ENCODE measurements at regions not wholly inside any gene's neighbourhood (a gene's known extent, or its start where the extent isn't known, plus 50 kb on each side); places are given as distances from the start of the nearest gene placed in this dataset.

DNA sequence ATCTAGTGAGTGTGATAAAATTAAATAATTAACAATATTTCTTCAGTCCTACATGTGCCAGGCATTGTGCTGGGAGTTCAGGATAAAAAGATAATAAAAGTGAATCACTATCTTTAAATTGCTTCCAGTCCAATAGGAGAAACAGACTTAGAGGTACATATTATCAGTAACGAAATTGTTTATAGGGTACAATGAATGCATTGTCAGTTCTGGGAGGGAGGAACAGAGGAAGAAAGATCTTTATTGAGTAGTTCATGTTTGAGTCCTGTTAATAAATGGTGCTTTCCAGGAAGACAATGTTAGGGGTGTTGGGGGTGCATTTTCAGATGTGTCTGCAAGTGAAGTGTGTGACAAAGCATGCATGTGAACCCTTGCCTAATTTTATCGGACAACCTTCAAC is 183.1 kb downstream of the OGFRL1 start:
- CTCF ChIA-PET: no interaction called here
- POLR2A ChIA-PET: no interaction called here

GRCh38 chr6:71473926-71474325 is 185.3 kb downstream of the OGFRL1 start:
- CTCF ChIA-PET: no interaction called here
- POLR2A ChIA-PET: no interaction called here

GRCh38 chr6:71474942-71475341 is 186.3 kb downstream of the OGFRL1 start:
- POLR2A ChIA-PET: no interaction called here
- CTCF ChIA-PET: no interaction called here

GRCh38 chr6:71476371-71476770 is 187.8 kb downstream of the OGFRL1 start:
- POLR2A ChIA-PET: no interaction called here

DNA sequence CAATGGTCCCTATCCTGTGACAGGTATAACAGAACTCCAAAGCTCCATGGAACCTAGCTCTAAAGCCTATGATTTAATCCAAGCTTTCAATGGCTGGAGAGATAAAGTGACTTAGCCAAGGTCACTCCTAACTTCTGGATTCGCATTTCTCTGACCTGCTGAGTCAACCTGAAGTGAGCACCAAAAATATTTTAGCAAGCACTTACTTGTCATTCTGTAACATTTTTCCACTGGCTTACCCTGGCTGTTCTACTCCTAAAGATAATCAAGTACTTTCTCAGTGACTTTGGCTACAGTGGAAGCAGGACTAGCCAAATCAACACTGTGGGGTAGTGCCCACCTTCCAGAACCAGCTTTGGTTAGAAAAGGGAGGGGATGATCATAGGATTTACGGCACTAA is 188.3 kb downstream of the OGFRL1 start:
- POLR2A ChIA-PET: no interaction called here
- CTCF ChIA-PET: no interaction called here

More at GRCh38 chr6:71476371-71476770, 187.8 kb downstream of the OGFRL1 start:
- CTCF ChIA-PET: no interaction called here

GRCh38 chr6:71478834-71479541 is 190.4 kb downstream of the OGFRL1 start:
- ChIA-PET POLR2A (no interaction called here), CTCF (no interaction called here)

- CTCF ChIA-PET: no interaction called here
- POLR2A ChIA-PET: no interaction called here
Observed at GRCh38 chr6:71480577-71480976, 192.0 kb downstream of the OGFRL1 start.

GRCh38 chr6:71481011-71481410 is 192.4 kb downstream of the OGFRL1 start:
- CTCF ChIA-PET: no interaction called here
- POLR2A ChIA-PET: no interaction called here

- ChIA-PET CTCF (no interaction called here), POLR2A (no interaction called here)
Observed at GRCh38 chr6:71481801-71482200, 193.2 kb downstream of the OGFRL1 start.

GRCh38 chr6:71482742-71483141 is 194.1 kb downstream of the OGFRL1 start:
- CTCF ChIA-PET: no interaction called here
- POLR2A ChIA-PET: no interaction called here

GRCh38 chr6:71486461-71486860 is 197.8 kb downstream of the OGFRL1 start:
- CTCF ChIA-PET: no interaction called here
- POLR2A ChIA-PET: no interaction called here

DNA sequence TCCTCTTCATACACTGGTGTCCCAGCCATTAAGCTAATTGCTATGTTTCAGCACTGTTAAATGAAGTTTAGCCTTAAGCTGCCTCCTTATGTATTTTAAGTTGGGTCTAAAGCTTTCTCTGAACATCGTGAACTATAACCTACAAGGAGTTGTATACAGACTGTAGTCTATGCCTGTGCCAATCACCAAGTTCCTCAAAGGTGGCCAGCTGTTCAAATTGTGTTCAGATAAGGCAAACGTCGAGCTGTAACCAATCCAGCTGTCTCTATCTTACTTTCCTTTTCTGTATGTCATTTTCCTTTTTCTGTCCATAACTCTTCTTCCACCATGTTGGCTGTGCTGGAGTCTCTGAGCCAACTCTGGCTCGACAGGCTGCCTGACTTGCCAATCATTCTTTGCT is 199.6 kb downstream of the OGFRL1 start:
- POLR2A ChIA-PET: no interaction called here
- CTCF ChIA-PET: no interaction called here

DNA sequence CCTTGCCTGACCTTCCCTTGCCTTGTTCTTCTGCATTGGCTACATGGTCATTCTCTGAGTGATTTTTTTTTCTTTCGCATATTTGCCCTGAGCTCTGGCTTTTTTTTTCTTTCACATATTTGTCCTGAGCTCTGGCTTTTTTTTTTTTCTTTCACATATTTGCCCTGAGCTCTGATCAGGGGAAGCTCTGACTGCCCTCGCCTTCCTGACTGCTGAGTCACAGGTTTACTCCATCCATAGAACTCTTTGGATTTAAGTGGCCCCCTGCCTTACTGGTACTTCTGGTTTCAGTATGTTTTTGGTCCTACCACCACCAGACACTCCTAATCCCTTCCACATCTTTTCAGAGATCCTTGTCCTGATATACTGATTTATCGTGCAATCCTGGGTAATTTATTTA is 201.1 kb downstream of the OGFRL1 start:
- CTCF ChIA-PET: no interaction called here
- POLR2A ChIA-PET: no interaction called here

GRCh38 chr6:71490876-71491275 is 202.3 kb downstream of the OGFRL1 start:
- ChIA-PET POLR2A (no interaction called here), CTCF (no interaction called here)

DNA sequence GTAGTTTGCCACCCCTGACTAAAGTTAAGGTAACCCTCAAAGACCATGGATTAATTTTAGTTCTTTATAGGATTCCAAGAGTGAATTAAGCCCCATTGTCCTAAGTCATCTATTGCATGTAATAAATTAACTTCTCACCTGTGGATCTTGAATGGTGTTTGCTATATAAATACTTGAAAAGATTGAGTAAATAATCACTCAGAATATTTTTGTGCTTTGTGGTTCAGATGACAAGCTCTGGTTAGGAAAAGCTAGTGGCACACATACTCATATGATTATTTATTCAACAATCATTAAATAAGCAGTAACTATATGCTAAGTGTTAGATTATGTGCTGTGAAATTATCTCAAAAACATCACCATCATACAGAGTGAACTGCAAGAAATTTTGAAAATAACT is 203.2 kb downstream of the OGFRL1 start:
- ChIA-PET CTCF (no interaction called here), POLR2A (no interaction called here)

DNA sequence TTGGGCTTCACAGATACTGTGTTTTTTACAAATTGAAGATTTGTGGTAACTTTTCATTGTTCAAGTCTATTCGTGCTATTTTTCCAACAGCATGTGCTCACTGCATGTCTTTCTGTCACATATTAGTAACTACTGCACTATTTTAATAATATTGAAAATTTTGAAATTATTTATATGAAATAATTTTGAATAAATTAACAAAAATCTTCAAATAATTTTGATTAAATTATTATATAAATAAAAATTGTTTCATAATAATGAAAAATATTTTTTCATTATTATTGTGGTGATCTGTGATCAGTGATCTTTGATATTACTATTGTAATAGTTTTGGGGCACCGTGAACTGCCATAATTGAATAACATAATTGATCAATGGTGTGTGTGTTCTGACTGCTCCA is 204.1 kb downstream of the OGFRL1 start:
- ChIA-PET POLR2A (no interaction called here), CTCF (no interaction called here)

DNA sequence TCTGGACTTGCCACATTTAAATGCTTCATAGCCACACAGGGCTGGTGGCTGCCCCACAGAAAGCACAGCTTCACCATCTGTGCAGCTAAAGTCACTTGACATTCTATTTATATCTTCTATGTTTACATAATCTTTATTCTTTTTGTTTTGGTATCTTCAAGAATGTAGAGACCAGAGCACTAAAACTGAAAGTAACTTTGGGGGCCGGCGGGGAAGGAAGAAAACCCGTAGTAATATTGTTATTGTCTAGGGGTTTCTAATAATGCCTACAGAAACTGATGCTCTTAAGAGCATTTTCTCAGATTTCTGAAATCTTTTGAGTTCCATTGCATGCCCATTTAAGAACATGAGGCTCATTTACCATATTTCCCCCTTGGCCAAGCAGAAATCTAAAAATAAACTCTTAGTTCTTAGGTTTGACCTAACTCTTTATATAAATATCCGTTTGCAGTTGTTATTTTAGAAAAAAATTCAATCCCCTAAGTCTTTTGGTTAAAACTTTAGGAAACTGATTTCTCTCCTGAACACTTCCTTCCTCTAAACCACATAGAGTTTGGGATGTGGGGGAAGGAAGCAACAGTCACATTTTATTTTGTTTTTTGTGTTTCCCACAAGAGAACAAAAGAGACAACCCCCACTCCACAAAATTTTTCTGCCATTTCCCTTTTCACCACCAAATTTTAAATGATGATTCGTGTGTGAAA is 207.6 kb downstream of the OGFRL1 start:
- ChIA-PET CTCF (no interaction called here), POLR2A (no interaction called here)

GRCh38 chr6:71496722-71497033 is 208.1 kb downstream of the OGFRL1 start:
- CTCF ChIA-PET: no interaction called here

DNA sequence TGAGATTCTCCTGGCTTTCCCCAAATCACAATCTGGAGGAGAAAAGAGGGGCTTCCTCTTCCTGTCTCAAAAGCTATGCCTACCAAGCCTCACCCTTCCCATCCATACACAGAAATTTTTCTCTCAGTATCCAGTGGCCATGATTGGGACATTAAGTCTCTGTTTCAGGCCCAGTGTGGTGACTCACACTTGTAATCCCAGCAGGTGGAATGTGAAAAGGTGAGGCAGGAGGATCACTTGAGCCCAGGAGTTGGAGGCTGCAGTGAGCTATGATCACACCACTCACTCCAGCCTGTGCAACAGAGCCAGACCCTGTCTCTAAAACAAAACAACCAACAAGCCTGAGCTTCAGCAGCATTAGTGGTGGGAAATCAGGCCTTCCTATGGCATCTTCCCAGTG is 210.0 kb downstream of the OGFRL1 start:
- POLR2A ChIA-PET: no interaction called here

More at GRCh38 chr6:71496722-71497033, 208.1 kb downstream of the OGFRL1 start:
- POLR2A ChIA-PET: no interaction called here

DNA sequence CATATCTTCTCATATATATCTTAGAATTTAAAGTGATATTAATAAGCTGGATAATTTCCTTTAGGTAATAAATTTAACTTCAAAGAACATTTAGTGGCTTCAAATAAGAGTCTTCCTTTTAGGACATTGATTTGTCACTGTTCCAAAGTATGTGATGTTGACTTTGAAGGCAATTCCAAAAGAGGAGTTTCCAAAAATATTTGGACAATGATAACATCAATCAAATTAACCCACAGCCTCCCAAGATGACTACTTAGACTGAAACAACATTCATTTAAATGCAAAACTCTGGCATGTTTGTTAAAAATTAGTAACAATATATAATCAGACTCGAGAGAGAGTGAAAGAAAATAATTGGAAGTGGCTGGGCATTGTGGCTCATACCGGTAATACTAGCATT is 211.1 kb downstream of the OGFRL1 start:
- CTCF ChIA-PET: no interaction called here
- POLR2A ChIA-PET: no interaction called here

More for the DNA sequence above, 210.0 kb downstream of the OGFRL1 start:
- CTCF ChIA-PET: no interaction called here

- ChIA-PET CTCF (no interaction called here), POLR2A (no interaction called here)
Observed at GRCh38 chr6:71502168-71502567, 213.6 kb downstream of the OGFRL1 start.

DNA sequence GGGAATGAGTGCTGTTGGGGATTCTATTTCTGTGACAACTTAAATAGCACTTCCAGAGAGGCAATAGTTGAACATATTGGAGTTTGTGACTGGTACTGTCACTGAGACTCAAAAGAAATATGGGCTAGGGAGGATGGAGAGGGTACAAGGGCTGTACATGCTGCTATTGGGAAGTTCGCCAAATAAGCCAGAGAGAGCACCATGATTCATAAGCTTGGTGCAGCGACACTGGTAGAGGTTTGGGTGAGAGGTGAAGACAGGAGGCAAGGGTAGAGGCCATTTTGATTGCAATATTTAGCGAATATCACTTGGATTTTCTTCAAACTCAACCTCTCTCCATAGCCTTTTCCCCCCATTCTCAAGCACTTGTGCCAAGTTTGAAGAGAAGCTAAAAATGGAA is 214.3 kb downstream of the OGFRL1 start:
- CTCF ChIA-PET: no interaction called here
- POLR2A ChIA-PET: no interaction called here

All from activated CD8-positive, alpha-beta memory T cell treated with anti-CD3 and anti-CD28 coated beads for 36 hours (primary cell).